ENCODE measurements at regions not wholly inside any gene's neighbourhood (a gene's known extent, or its start where the extent isn't known, plus 50 kb on each side); places are given as distances from the start of the nearest gene placed in this dataset.
"Not testable (repeated sequence)": the region's sequence is repeated elsewhere in the genome, so short reads cannot be mapped to it uniquely, and the experiment has no call there.

- no peak for DNase-seq
These were observed 344.3 kb upstream of the KCNH7 start for GRCh38 chr2:163182764-163183354.

- no peak for DNase-seq
These were observed 339.0 kb upstream of the KCNH7 start for GRCh38 chr2:163177592-163177991.

- DNase-seq, result no peak
These were observed 336.7 kb upstream of the KCNH7 start for GRCh38 chr2:163175294-163175693.

GRCh38 chr2:163173591-163173990 lies 335.0 kb upstream of the KCNH7 start:
- no peak for DNase-seq

- no peak for DNase-seq
These were observed 333.4 kb upstream of the KCNH7 start for GRCh38 chr2:163171786-163172530.

GRCh38 chr2:163157891-163158496 lies 319.4 kb upstream of the KCNH7 start:
- DNase-seq, result no peak

- no peak for DNase-seq
These were observed 318.8 kb upstream of the KCNH7 start for GRCh38 chr2:163157411-163157810.

- no peak for DNase-seq
These were observed 317.4 kb upstream of the KCNH7 start for GRCh38 chr2:163155925-163156324.

- DNase-seq, result no peak
These were observed 316.8 kb upstream of the KCNH7 start for GRCh38 chr2:163155279-163155883.

- DNase-seq, result no peak
These were observed 304.1 kb upstream of the KCNH7 start for GRCh38 chr2:163142618-163143017.

- DNase-seq, result no peak
These were observed 300.4 kb upstream of the KCNH7 start for GRCh38 chr2:163138947-163139346.

- DNase-seq, result no peak
These were observed 296.7 kb upstream of the KCNH7 start for GRCh38 chr2:163135256-163135655.

GRCh38 chr2:163133602-163134001 lies 295.0 kb upstream of the KCNH7 start:
- DNase-seq, result no peak

- DNase-seq, result no peak
These were observed 294.3 kb upstream of the KCNH7 start for GRCh38 chr2:163132850-163133249.

- DNase-seq, result not testable (repeated sequence)
These were observed 293.6 kb upstream of the KCNH7 start for GRCh38 chr2:163132207-163132606.

- DNase-seq, result no peak
These were observed 285.0 kb upstream of the KCNH7 start for GRCh38 chr2:163123526-163123925.

- no peak for DNase-seq
These were observed 283.7 kb upstream of the KCNH7 start for GRCh38 chr2:163122257-163122656.

- no peak for DNase-seq
These were observed 282.9 kb upstream of the KCNH7 start for GRCh38 chr2:163121483-163121882.

GRCh38 chr2:163119966-163120365 lies 281.4 kb upstream of the KCNH7 start:
- no peak for DNase-seq

GRCh38 chr2:163086940-163087339 lies 248.4 kb upstream of the KCNH7 start:
- DNase-seq, result no peak

- not testable (repeated sequence) for DNase-seq
These were observed 246.9 kb upstream of the KCNH7 start for GRCh38 chr2:163085366-163086024.

- DNase-seq, result no peak
These were observed 243.2 kb upstream of the KCNH7 start for GRCh38 chr2:163081754-163082153.

- DNase-seq, result no peak
These were observed 238.7 kb upstream of the KCNH7 start for GRCh38 chr2:163077241-163077640.

All from T-helper 1 cell (primary cell).